DOHH2 (cell line): ENCODE measurements at regions not wholly inside any gene's neighbourhood (a gene's known extent, or its start where the extent isn't known, plus 50 kb on each side); places are given as distances from the start of the nearest gene placed in this dataset.

Source experiments
- H3F3A ChIP-seq: fragments of 200-600 bp; sonication (generic), shearing (Covaris generic); 2 replicates; pipeline ENCODE4 v1.6.0; 2016; ENCODE audit warnings: antibody characterized with exemption, mild to moderate bottlenecking; ENCODE audit not compliant: control insufficient read depth, insufficient read depth
- H3K27ac ChIP-seq: fragments of 200-600 bp; sonication (generic); 2 replicates; pipeline ENCODE4 v1.5.1; 2014; ENCODE audit warnings: low read depth, mild to moderate bottlenecking, low read length, moderate library complexity
- H3K27me3 ChIP-seq: fragments of 200-600 bp; sonication (generic); 2 replicates; pipeline ENCODE4 v1.6.1; 2014; ENCODE audit warnings: mild to moderate bottlenecking, low read length, mixed read lengths; ENCODE audit not compliant: control insufficient read depth
- H3K36me3 ChIP-seq: fragments of 200-600 bp; sonication (generic); 2 replicates; pipeline ENCODE4 v1.6.1; 2014; ENCODE audit warnings: mild to moderate bottlenecking, low read length, moderate library complexity, mixed read lengths; ENCODE audit not compliant: control insufficient read depth
- H3K4me1 ChIP-seq: fragments of 200-600 bp; sonication (generic); 2 replicates; pipeline ENCODE4 v1.6.1; 2014; ENCODE audit warnings: mild to moderate bottlenecking, low read length, mixed read lengths; ENCODE audit not compliant: control insufficient read depth
- H3K4me2 ChIP-seq: fragments of 200-600 bp; sonication (generic); 2 replicates; pipeline ENCODE4 v1.6.0; 2014; ENCODE audit warnings: mild to moderate bottlenecking, low read length, moderate library complexity
- H3K4me3 ChIP-seq: fragments of 200-600 bp; sonication (generic); 2 replicates; pipeline ENCODE4 v1.5.1; 2014; ENCODE audit warnings: mild to moderate bottlenecking, low read length, mixed read lengths
- H3K79me2 ChIP-seq: fragments of 200-600 bp; sonication (generic); 2 replicates; pipeline ENCODE4 v1.6.1; 2014; ENCODE audit warnings: mild to moderate bottlenecking, low read length, mixed read lengths; ENCODE audit not compliant: control insufficient read depth
- H3K9me2 ChIP-seq: fragments of 200-600 bp; sonication (generic); replicated peaks from 2 replicates; pipeline ENCODE4 v1.6.1; 2014; ENCODE audit warnings: mild to moderate bottlenecking, low read length, mixed read lengths; ENCODE audit not compliant: control insufficient read depth
- H3K9me3 ChIP-seq: fragments of 200-600 bp; sonication (generic); 2 replicates; pipeline ENCODE4 v1.6.1; 2014; ENCODE audit warnings: antibody characterized with exemption, low read length, mixed read lengths; ENCODE audit not compliant: control insufficient read depth, insufficient read depth
- H4K20me1 ChIP-seq: fragments of 200-600 bp; sonication (generic); 2 replicates; pipeline ENCODE4 v1.6.0; 2014; ENCODE audit warnings: low read depth, mild to moderate bottlenecking, antibody characterized with exemption, low read length, moderate library complexity; ENCODE audit not compliant: control insufficient read depth, insufficient read depth
- CTCF ChIP-seq: fragments of 200-600 bp; sonication (generic); IDR thresholded peaks from one replicate; pipeline ENCODE4 v1.5.1; 2014; ENCODE audit warnings: antibody characterized with exemption, mild to moderate bottlenecking, low read depth, low read length; ENCODE audit not compliant: poor library complexity, severe bottlenecking
- EZH2phosphoT487 ChIP-seq: fragments of 200-600 bp; sonication (generic); IDR thresholded peaks from 2 replicates; pipeline ENCODE4 v1.6.1; 2017; ENCODE audit warnings: borderline replicate concordance, mild to moderate bottlenecking, antibody characterized with exemption, low read length, moderate library complexity, mixed read lengths

GRCh38 chr6:92550501-92550900 is 868.9 kb downstream of the EPHA7 start:
- Histone ChIP-seq H3K27ac (no peak overlapping the region), H3F3A (no peaks in the 10 kb centered on the region), H3K36me3 (no peaks in the 10 kb centered on the region), H3K79me2 (no peaks in the 10 kb centered on the region), H3K4me3 (no peak overlapping the region), H3K27me3 (no peaks in the 10 kb centered on the region), H3K4me2 (no peak overlapping the region), H3K9me2 (no peaks in the 10 kb centered on the region), H4K20me1 (no peaks in the 10 kb centered on the region), H3K9me3 (no peaks in the 10 kb centered on the region), H3K4me1 (no peaks in the 10 kb centered on the region)
- TF ChIP-seq CTCF: no peak
- TF ChIP-seq EZH2phosphoT487: no peak

- no peaks in the 10 kb centered on the region for H3K79me2 ChIP-seq
- H3K9me2 ChIP-seq: no peaks in the 10 kb centered on the region
- no peaks in the 10 kb centered on the region for H3K27me3 ChIP-seq
- TF ChIP-seq EZH2phosphoT487 (no peak), CTCF (no peak)
- no peaks in the 10 kb centered on the region for H3K9me3 ChIP-seq
- H3K36me3 ChIP-seq: no peaks in the 10 kb centered on the region
- H3K4me1 ChIP-seq: no peaks in the 10 kb centered on the region
- no peak overlapping the region for H3K4me2 ChIP-seq
- H3K27ac ChIP-seq: no peak overlapping the region
- H4K20me1 ChIP-seq: no peaks in the 10 kb centered on the region
- no peak overlapping the region for H3K4me3 ChIP-seq
- H3F3A ChIP-seq: no peaks in the 10 kb centered on the region
These were observed 873.5 kb downstream of the EPHA7 start for GRCh38 chr6:92545861-92546260.

GRCh38 chr6:92541448-92542060 is 877.8 kb downstream of the EPHA7 start:
- Histone ChIP-seq H3K27ac (no peak overlapping the region), H4K20me1 (no peaks in the 10 kb centered on the region), H3F3A (no peaks in the 10 kb centered on the region), H3K36me3 (no peaks in the 10 kb centered on the region), H3K4me3 (no peak overlapping the region), H3K9me2 (no peaks in the 10 kb centered on the region), H3K9me3 (no peaks in the 10 kb centered on the region), H3K4me2 (no peak overlapping the region), H3K4me1 (no peaks in the 10 kb centered on the region), H3K79me2 (no peaks in the 10 kb centered on the region), H3K27me3 (no peaks in the 10 kb centered on the region)
- TF ChIP-seq EZH2phosphoT487 (no peak), CTCF (no peak)
